Endodermal cell (in vitro differentiated cells): ENCODE measurements at regions not wholly inside any gene's neighbourhood (a gene's known extent, or its start where the extent isn't known, plus 50 kb on each side); places are given as distances from the start of the nearest gene placed in this dataset.

Experiments used
- DNase-seq: peaks from one replicate; pipeline ENCODE4 v3.0.0-alpha.2; 2017
- H3K27ac ChIP-seq: 2 replicates; pipeline ENCODE4 v1.5.1; 2013; ENCODE audit warnings: mild to moderate bottlenecking, low read depth, low read length, moderate library complexity
- H3K27me3 ChIP-seq: 2 replicates; pipeline ENCODE4 v1.6.1; 2013; ENCODE audit warnings: mild to moderate bottlenecking, low read length, moderate library complexity; ENCODE audit not compliant: insufficient read depth, control insufficient read depth, poor library complexity, severe bottlenecking
- H3K36me3 ChIP-seq: 2 replicates; pipeline ENCODE4 v1.7.0; 2013; ENCODE audit warnings: mild to moderate bottlenecking, low read length, moderate library complexity; ENCODE audit not compliant: control insufficient read depth, insufficient read depth
- H3K4me1 ChIP-seq: one replicate; pipeline ENCODE4 v1.7.0; 2013; ENCODE audit warnings: low read length; ENCODE audit not compliant: control insufficient read depth, insufficient read depth
- H3K4me3 ChIP-seq: 2 replicates; pipeline ENCODE4 v1.5.1; 2013; ENCODE audit warnings: mild to moderate bottlenecking, low read length, moderate library complexity
- H3K9ac ChIP-seq: 2 replicates; pipeline ENCODE4 v1.6.1; 2013; ENCODE audit warnings: mild to moderate bottlenecking, low read length, moderate library complexity; ENCODE audit not compliant: poor library complexity, severe bottlenecking; ENCODE audit errors: extremely low read depth
- H3K9me3 ChIP-seq: 2 replicates; pipeline ENCODE4 v1.6.1; 2013; ENCODE audit warnings: mild to moderate bottlenecking, low read length, moderate library complexity; ENCODE audit not compliant: control insufficient read depth
- H3K27ac Mint-ChIP-seq: 2 replicates; pipeline ENCODE4 v1.8.0; 2020; ENCODE audit warnings: mixed read lengths
- H3K27me3 Mint-ChIP-seq: 2 replicates; pipeline ENCODE4 v1.8.0; 2021; ENCODE audit warnings: mild to moderate bottlenecking, mixed read lengths; ENCODE audit not compliant: insufficient read depth
- H3K36me3 Mint-ChIP-seq: 2 replicates; pipeline ENCODE4 v1.8.0; 2020; ENCODE audit warnings: low read depth, mixed read lengths
- H3K4me1 Mint-ChIP-seq: 2 replicates; pipeline ENCODE4 v1.8.0; 2020; ENCODE audit warnings: mixed read lengths
- H3K4me3 Mint-ChIP-seq: 2 replicates; pipeline ENCODE4 v1.8.0; 2020; ENCODE audit warnings: mild to moderate bottlenecking, moderate library complexity, mixed read lengths
- H3K9me3 Mint-ChIP-seq: 2 replicates; pipeline ENCODE4 v1.8.0; 2020; ENCODE audit warnings: mild to moderate bottlenecking, mixed read lengths
- WGBS, 2 experiments: methylation state at CpG; one replicate each; pipeline versions ENCODE4 v1.1.5 to v1.1.7; 2013; ENCODE audit warnings: missing lambda C conversion rate in 2 of 2, mixed read lengths in 1 of 2; ENCODE audit not compliant: insufficient coverage in 1 of 2, insufficient read length in 1 of 2; 5-methylcytosine and 5-hydroxymethylcytosine counted together
- TF ChIP-seq, protein P1 (sequence below): fragments of 200-600 bp; sonication (generic); conservative IDR thresholded peaks from 2 replicates; pipeline ENCODE4 v1.5.0; 2021; ENCODE audit warnings: antibody characterized with exemption, mild to moderate bottlenecking

DNA sequence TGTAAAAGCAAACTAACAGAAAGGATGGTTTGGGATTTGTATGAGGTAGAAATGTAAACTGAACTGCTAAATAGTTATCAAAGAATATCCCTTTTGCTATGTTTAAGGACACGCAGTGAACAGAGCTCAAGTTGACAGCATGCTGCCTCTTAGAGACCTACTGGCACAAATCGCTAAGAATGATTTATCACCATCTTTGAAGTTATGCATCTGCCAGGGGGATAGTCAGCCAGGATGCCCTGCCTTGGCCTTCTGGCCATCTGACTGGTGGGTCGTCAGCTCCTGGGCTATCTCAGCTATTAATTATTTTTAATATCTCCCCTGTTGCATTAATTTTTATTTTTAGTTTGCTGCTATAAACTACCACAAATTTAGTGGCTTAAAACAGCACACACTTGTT lies 334.8 kb upstream of the KAZN start:
- Mint-ChIP-seq H3K27me3 (peaks cover 5% of the 10 kb centered on the region), H3K4me3 (no peak overlapping the region), H3K9me3 (no peaks in the 10 kb centered on the region), H3K36me3 (no peaks in the 10 kb centered on the region), H3K27ac (no peak overlapping the region), H3K4me1 (no peaks in the 10 kb centered on the region)
- Histone ChIP-seq H3K4me1 (no peaks in the 10 kb centered on the region), H3K9me3 (no peaks in the 10 kb centered on the region), H3K9ac (no peak overlapping the region), H3K4me3 (no peak overlapping the region), H3K36me3 (no peaks in the 10 kb centered on the region), H3K27me3 (no peaks in the 10 kb centered on the region), H3K27ac (no peak overlapping the region)
- 97% methylated on average over 3 of the region's 3 CpGs for WGBS, 2 experiments
- DNase-seq: no peak
- TF ChIP-seq, protein P1, sequence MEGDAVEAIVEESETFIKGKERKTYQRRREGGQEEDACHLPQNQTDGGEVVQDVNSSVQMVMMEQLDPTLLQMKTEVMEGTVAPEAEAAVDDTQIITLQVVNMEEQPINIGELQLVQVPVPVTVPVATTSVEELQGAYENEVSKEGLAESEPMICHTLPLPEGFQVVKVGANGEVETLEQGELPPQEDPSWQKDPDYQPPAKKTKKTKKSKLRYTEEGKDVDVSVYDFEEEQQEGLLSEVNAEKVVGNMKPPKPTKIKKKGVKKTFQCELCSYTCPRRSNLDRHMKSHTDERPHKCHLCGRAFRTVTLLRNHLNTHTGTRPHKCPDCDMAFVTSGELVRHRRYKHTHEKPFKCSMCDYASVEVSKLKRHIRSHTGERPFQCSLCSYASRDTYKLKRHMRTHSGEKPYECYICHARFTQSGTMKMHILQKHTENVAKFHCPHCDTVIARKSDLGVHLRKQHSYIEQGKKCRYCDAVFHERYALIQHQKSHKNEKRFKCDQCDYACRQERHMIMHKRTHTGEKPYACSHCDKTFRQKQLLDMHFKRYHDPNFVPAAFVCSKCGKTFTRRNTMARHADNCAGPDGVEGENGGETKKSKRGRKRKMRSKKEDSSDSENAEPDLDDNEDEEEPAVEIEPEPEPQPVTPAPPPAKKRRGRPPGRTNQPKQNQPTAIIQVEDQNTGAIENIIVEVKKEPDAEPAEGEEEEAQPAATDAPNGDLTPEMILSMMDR: no peak

DNA sequence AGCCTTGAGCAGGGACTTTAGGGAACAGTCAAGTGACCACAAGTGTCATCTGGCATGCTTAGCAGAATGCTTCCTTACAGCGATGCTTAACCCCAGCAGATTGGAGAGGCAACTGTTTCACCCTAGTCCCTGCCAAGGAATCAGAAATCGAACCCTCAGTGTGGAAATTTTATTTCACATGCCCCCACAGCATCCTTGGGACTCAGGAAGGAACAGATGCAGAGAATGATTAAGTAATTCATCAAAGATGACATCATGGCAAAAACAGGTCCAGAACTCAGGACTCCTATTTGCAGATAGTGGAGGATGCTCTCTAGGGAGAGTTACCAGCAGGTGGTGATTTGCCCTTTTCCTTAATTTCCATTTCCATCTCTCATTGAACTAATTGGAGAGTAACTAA lies 333.0 kb upstream of the KAZN start:
- H3K4me1 ChIP-seq: no peaks in the 10 kb centered on the region
- TF ChIP-seq, protein P1: no peak
- WGBS, 2 experiments: 97 to 100% methylated on average over 2 of the region's 2 CpGs

DNA sequence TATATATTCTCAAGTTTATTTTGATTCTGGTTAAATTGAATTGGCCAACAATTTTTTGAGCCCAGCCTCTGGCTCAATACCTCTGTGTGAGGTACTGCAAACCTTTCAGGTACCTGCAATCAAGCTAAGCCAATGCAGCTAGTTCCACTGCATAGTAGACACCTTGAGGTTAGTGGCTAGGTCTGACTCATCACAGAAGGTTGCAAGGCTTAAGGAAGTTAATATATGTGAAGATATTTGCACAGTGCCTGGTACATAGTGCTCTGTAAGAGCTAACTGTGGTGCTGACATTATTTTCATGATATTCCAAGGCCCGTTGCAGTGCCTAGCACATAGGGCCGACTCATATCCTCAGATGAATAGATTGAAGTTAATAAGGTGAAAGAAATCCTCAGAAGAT lies 330.5 kb upstream of the KAZN start:
- Histone ChIP-seq H3K9ac (no peak overlapping the region), H3K27me3 (no peaks in the 10 kb centered on the region), H3K4me1 (no peaks in the 10 kb centered on the region), H3K36me3 (no peaks in the 10 kb centered on the region), H3K4me3 (no peak overlapping the region), H3K9me3 (no peaks in the 10 kb centered on the region), H3K27ac (no peak overlapping the region)
- Mint-ChIP-seq H3K4me1 (no peaks in the 10 kb centered on the region), H3K36me3 (no peaks in the 10 kb centered on the region), H3K27ac (no peak overlapping the region), H3K4me3 (no peak overlapping the region), H3K27me3 (peaks cover 5% of the 10 kb centered on the region), H3K9me3 (peaks cover 2% of the 10 kb centered on the region)
- no peak for DNase-seq
- TF ChIP-seq, protein P1: no peak
- 88 to 94% methylated on average over 2 of the region's 2 CpGs for WGBS, 2 experiments

More for the DNA sequence above, 333.0 kb upstream of the KAZN start:
- Histone ChIP-seq H3K4me3 (no peak overlapping the region), H3K9me3 (no peaks in the 10 kb centered on the region), H3K27ac (no peak overlapping the region), H3K27me3 (no peaks in the 10 kb centered on the region), H3K36me3 (no peaks in the 10 kb centered on the region), H3K9ac (no peak overlapping the region)
- H3K27ac Mint-ChIP-seq: no peak overlapping the region
- DNase-seq: no peak
- H3K27me3 Mint-ChIP-seq: peaks cover 8% of the 10 kb centered on the region
- no peaks in the 10 kb centered on the region for H3K4me1 Mint-ChIP-seq
- H3K4me3 Mint-ChIP-seq: no peak overlapping the region
- H3K9me3 Mint-ChIP-seq: no peaks in the 10 kb centered on the region
- no peaks in the 10 kb centered on the region for H3K36me3 Mint-ChIP-seq
